ENCODE measurements at regions not wholly inside any gene's neighbourhood (a gene's known extent, or its start where the extent isn't known, plus 50 kb on each side); places are given as distances from the start of the nearest gene placed in this dataset.

GRCh38 chr2:239770246-239770639, 254.9 kb downstream of the NDUFA10 start:
- no peak for TF ChIP-seq CTCF (IDR thresholded peaks at IDR 0.05; ENCODE audit: low read depth, low read length)
- DNase-seq (ENCODE audit: extremely low read depth, low read depth): no peak

- TF ChIP-seq CTCF (IDR thresholded peaks at IDR 0.05; ENCODE audit: low read depth, low read length): no peak
- DNase-seq (ENCODE audit: extremely low read depth, low read depth): no peak
These were observed 255.4 kb downstream of the NDUFA10 start for GRCh38 chr2:239769554-239770245.

- TF ChIP-seq CTCF (IDR thresholded peaks at IDR 0.05; ENCODE audit: low read depth, low read length): no peak
- DNase-seq (ENCODE audit: extremely low read depth, low read depth): no peak
These were observed 256.1 kb downstream of the NDUFA10 start for GRCh38 chr2:239768907-239769553.

- TF ChIP-seq CTCF (IDR thresholded peaks at IDR 0.05; ENCODE audit: low read depth, low read length): no peak
- DNase-seq (ENCODE audit: extremely low read depth, low read depth): no peak
These were observed 256.9 kb downstream of the NDUFA10 start for GRCh38 chr2:239768031-239768790.

- DNase-seq (ENCODE audit: extremely low read depth, low read depth): no peak
- no peak for TF ChIP-seq CTCF (IDR thresholded peaks at IDR 0.05; ENCODE audit: low read depth, low read length)
These were observed 257.9 kb downstream of the NDUFA10 start for GRCh38 chr2:239767021-239767905.

- TF ChIP-seq CTCF (IDR thresholded peaks at IDR 0.05; ENCODE audit: low read depth, low read length): no peak
- no peak for DNase-seq (ENCODE audit: extremely low read depth, low read depth)
These were observed 259.2 kb downstream of the NDUFA10 start for GRCh38 chr2:239765911-239766310.
